Endothelial cell of umbilical vein (primary cell): ENCODE measurements at regions not wholly inside any gene's neighbourhood (a gene's known extent, or its start where the extent isn't known, plus 50 kb on each side); places are given as distances from the start of the nearest gene placed in this dataset.

Source experiments
- BruUV-seq: library from RNA; stranded (reverse); fragments of 400-500 nt; replicated peaks from 2 replicates; lab custom pipeline; 2021; lab: Mats Ljungman, UMichigan
- CTCF ChIA-PET: fragments of 300-600, 350-600 bp; sonication (Branson Sonifier 250); formaldehyde crosslinking; loops from one replicate; lab custom pipeline; 2021; ENCODE audit warnings: antibody characterized with exemption, inconsistent platforms; lab: Charles Lee
- POLR2A ChIA-PET: fragments of 300-600, 350-600 bp; sonication (Branson Sonifier 250); formaldehyde crosslinking; loops from one replicate; lab custom pipeline; 2021; ENCODE audit warnings: antibody characterized with exemption, inconsistent platforms; lab: Charles Lee
- DNase-seq: peaks from one replicate; pipeline ENCODE4 v3.0.0-alpha.2; 2011; ENCODE audit warnings: low read depth, low spot score
- FAIRE-seq: peaks from 2 replicates; lab custom pipeline; 2011; peaks lifted over from hg19 to GRCh38; lab: Jason Lieb, UNC
- H2AFZ ChIP-seq: 2 replicates; pipeline ENCODE4 v1.6.0; 2012; ENCODE audit warnings: low read depth, low read length, control low read depth, inconsistent platforms
- H3K27ac ChIP-seq: 2 replicates; pipeline ENCODE4 v1.5.1; 2011; ENCODE audit warnings: low read depth, mild to moderate bottlenecking, control low read depth, low read length, moderate library complexity; ENCODE audit not compliant: insufficient read depth
- H3K27me3 ChIP-seq, 2 experiments: 2 replicates each; pipeline versions ENCODE4 v1.6.0 to v1.6.1; 2011; ENCODE audit warnings: low read length in 2 of 2, mixed read lengths in 1 of 2; ENCODE audit not compliant: control insufficient read depth in 2 of 2, insufficient read depth in 2 of 2
- H3K36me3 ChIP-seq, 2 experiments: 2 replicates in 1 of 2; 3 replicates in 1 of 2; pipeline ENCODE4 v1.5.1; 2011; ENCODE audit warnings: low read length in 2 of 2, mild to moderate bottlenecking in 1 of 2, moderate library complexity in 1 of 2; ENCODE audit not compliant: control insufficient read depth in 2 of 2, insufficient read depth in 2 of 2; ENCODE audit errors: extremely low read depth in 1 of 2
- H3K4me1 ChIP-seq: 3 replicates; pipeline ENCODE4 v1.5.1; 2011; ENCODE audit warnings: mild to moderate bottlenecking, low read length; ENCODE audit not compliant: control insufficient read depth, insufficient read depth; ENCODE audit errors: extremely low read depth
- H3K4me2 ChIP-seq: 2 replicates; pipeline ENCODE4 v1.6.1; 2011; ENCODE audit warnings: low read length, control low read depth, mixed read lengths; ENCODE audit not compliant: insufficient read depth
- H3K4me3 ChIP-seq, 3 experiments: fragments of 200-600 bp in 1 of 3; sonication (generic), shearing (Covaris generic) in 1 of 3; replicated peaks in 1 of 3; 2 replicates each; pipeline ENCODE4 v1.5.1; 2011 to 2016; ENCODE audit warnings: control low read depth in 3 of 3, low read length in 3 of 3, mild to moderate bottlenecking in 2 of 3, inconsistent platforms in 1 of 3, low read depth in 1 of 3, moderate library complexity in 1 of 3; ENCODE audit not compliant: insufficient read depth in 1 of 3
- H3K79me2 ChIP-seq: 2 replicates; pipeline ENCODE4 v1.6.0; 2012; ENCODE audit warnings: low read length, inconsistent platforms; ENCODE audit not compliant: control insufficient read depth, insufficient read depth
- H3K9ac ChIP-seq: replicated peaks from 2 replicates; pipeline ENCODE3; 2011; ENCODE audit warnings: low read length, control low read depth; ENCODE audit not compliant: insufficient read depth; ENCODE audit errors: extremely low read depth
- H3K9me1 ChIP-seq: replicated peaks from 3 replicates; pipeline ENCODE4 v1.6.0; 2011; ENCODE audit warnings: mild to moderate bottlenecking, low read length; ENCODE audit not compliant: control insufficient read depth, insufficient read depth; ENCODE audit errors: extremely low read depth
- H3K9me3 ChIP-seq: replicated peaks from 2 replicates; pipeline ENCODE4 v1.5.1; 2012; ENCODE audit warnings: low read length, inconsistent platforms; ENCODE audit not compliant: control insufficient read depth, insufficient read depth
- H4K20me1 ChIP-seq: replicated peaks from 2 replicates; pipeline ENCODE3; 2011; ENCODE audit warnings: mild to moderate bottlenecking, low read length; ENCODE audit not compliant: control insufficient read depth, insufficient read depth; ENCODE audit errors: extremely low read depth
- CTCF ChIP-seq, 2 donors: IDR thresholded peaks; 1 replicate in 1 of 2; 2 replicates in 1 of 2; pipeline ENCODE4 v1.5.1; 2011; ENCODE audit warnings: low read length in 2 of 2, mild to moderate bottlenecking in 2 of 2, moderate library complexity in 2 of 2, control low read depth in 1 of 2, inconsistent platforms in 1 of 2, low read depth in 1 of 2; ENCODE audit not compliant: insufficient read depth in 1 of 2; ENCODE audit errors: extremely low read depth in 1 of 2
- EZH2 ChIP-seq: IDR thresholded peaks from 2 replicates; pipeline ENCODE4 v1.6.1; 2012; ENCODE audit warnings: borderline replicate concordance, low read depth, mild to moderate bottlenecking, moderate library complexity, low read length, inconsistent platforms; ENCODE audit not compliant: severe bottlenecking
- FOS ChIP-seq: IDR thresholded peaks from 2 replicates; pipeline ENCODE4 v1.6.1; 2011; ENCODE audit warnings: mild to moderate bottlenecking, low read length, moderate library complexity, borderline replicate concordance; ENCODE audit not compliant: insufficient read depth
- GATA2 ChIP-seq: IDR thresholded peaks from 2 replicates; pipeline ENCODE4 v1.7.0; 2011; ENCODE audit warnings: low read depth, mild to moderate bottlenecking, moderate library complexity, mixed read lengths, low read length; ENCODE audit not compliant: insufficient read length, insufficient read depth
- JUN ChIP-seq: IDR thresholded peaks from 2 replicates; pipeline ENCODE4 v1.6.1; 2011; ENCODE audit warnings: borderline replicate concordance, low read depth; ENCODE audit not compliant: insufficient read length, insufficient read depth
- MAX ChIP-seq: IDR thresholded peaks from 2 replicates; pipeline ENCODE4 v1.6.1; 2011; ENCODE audit not compliant: insufficient read depth, insufficient read length
- MYC ChIP-seq: IDR thresholded peaks from one replicate; pipeline ENCODE4 v1.6.1; 2011; ENCODE audit warnings: mild to moderate bottlenecking, low read depth, low read length
- POLR2A ChIP-seq: IDR thresholded peaks from 2 replicates; pipeline ENCODE4 v1.6.1; 2012; ENCODE audit warnings: low read depth, mild to moderate bottlenecking, control low read depth, low read length
- POLR2AphosphoS5 ChIP-seq: IDR thresholded peaks from 2 replicates; pipeline ENCODE4 v1.6.1; 2012; ENCODE audit warnings: low read depth, mild to moderate bottlenecking, control low read depth, low read length, moderate library complexity; ENCODE audit not compliant: insufficient read depth
- dilution Hi-C: fragments of 300-500 bp; cut with MboI; formaldehyde crosslinking; loops from one replicate; pipeline ENCODE4 v1.15.0; 2019; ENCODE audit warnings: low sequenced_read_pairs; ENCODE audit not compliant: extremely low pct_ligation_motif_present
- intact Hi-C: fragments of 100-400 bp; cut with micrococcal nuclease; formaldehyde crosslinking; loops from one replicate; pipeline ENCODE4 v1.10.0; 2022

GRCh38 chr10:120016906-120017305, 124.4 kb downstream of the SEC23IP start:
- no peaks in the 10 kb centered on the region for H3K79me2 ChIP-seq
- H3K27me3 ChIP-seq = no peaks in the 10 kb centered on the region
- DNase-seq = no peak
- no peaks in the 10 kb centered on the region for H3K36me3 ChIP-seq
- no peaks in the 10 kb centered on the region for H4K20me1 ChIP-seq
- no peak overlapping the region for H3K27ac ChIP-seq
- intact Hi-C loops (no loop called here), dilution Hi-C loops (no loop called here)
- no peak overlapping the region for H2AFZ ChIP-seq
- H3K9me1 ChIP-seq = no peaks in the 10 kb centered on the region
- POLR2A ChIA-PET = no interaction called here
- CTCF ChIA-PET = no interaction called here
- TF ChIP-seq POLR2A = no peak
- TF ChIP-seq JUN = no peak
- TF ChIP-seq EZH2 = no peak
- no peak for TF ChIP-seq MAX
- TF ChIP-seq FOS = no peak
- TF ChIP-seq MYC = no peak
- TF ChIP-seq GATA2 = no peak
- BruUV-seq = no TSS peak
- H3K9me3 ChIP-seq = no peaks in the 10 kb centered on the region
- H3K9ac ChIP-seq = no peak overlapping the region
- H3K4me1 ChIP-seq = no peaks in the 10 kb centered on the region
- no peak overlapping the region for H3K4me2 ChIP-seq
- H3K4me3 ChIP-seq = no peak overlapping the region
- no peak for FAIRE-seq

GRCh38 chr10:120017733-120018417, 125.3 kb downstream of the SEC23IP start:
- DNase-seq (no peak), FAIRE-seq (no peak)
- Histone ChIP-seq H2AFZ (no peak overlapping the region), H3K9me1 (no peaks in the 10 kb centered on the region), H3K36me3 (no peaks in the 10 kb centered on the region), H3K27me3 (no peaks in the 10 kb centered on the region), H3K9ac (no peak overlapping the region), H3K79me2 (no peaks in the 10 kb centered on the region), H4K20me1 (no peaks in the 10 kb centered on the region), H3K4me2 (no peak overlapping the region), H3K27ac (no peak overlapping the region), H3K9me3 (no peaks in the 10 kb centered on the region), H3K4me3 (no peak overlapping the region), H3K4me1 (no peaks in the 10 kb centered on the region)
- dilution Hi-C loops = no loop called here
- no peak for TF ChIP-seq FOS
- no peak for TF ChIP-seq CTCF (IDR thresholded peaks at IDR 0.05; ENCODE audit: extremely low read depth in 1 of 2, insufficient read depth in 1 of 2, low read depth in 1 of 2, low read length in 2 of 2)
- no peak for TF ChIP-seq JUN
- no peak for TF ChIP-seq MAX
- no peak for TF ChIP-seq GATA2
- no peak for TF ChIP-seq POLR2AphosphoS5
- TF ChIP-seq EZH2 = no peak
- no peak for TF ChIP-seq POLR2A
- no peak for TF ChIP-seq MYC
- no TSS peak for BruUV-seq
- POLR2A ChIA-PET = no interaction called here
- intact Hi-C loops = no loop called here
- CTCF ChIA-PET = no interaction called here
